D721Med (cell line): ENCODE measurements at regions not wholly inside any gene's neighbourhood (a gene's known extent, or its start where the extent isn't known, plus 50 kb on each side); places are given as distances from the start of the nearest gene placed in this dataset.

ENCODE experiments used
- DNase-seq: peaks from one replicate; pipeline ENCODE4 v3.0.0; 2011; ENCODE audit warnings: low spot score; ENCODE audit not compliant: insufficient read length
- FAIRE-seq: peaks from 2 replicates; lab custom pipeline; 2011; peaks lifted over from hg19 to GRCh38; lab: Jason Lieb, UNC
- TF ChIP-seq, protein P1 (sequence below): IDR thresholded peaks from 2 replicates; pipeline ENCODE4 v1.5.1; 2012; ENCODE audit warnings: mild to moderate bottlenecking, control low read depth; ENCODE audit not compliant: insufficient read depth; ENCODE audit errors: missing control alignments

DNA sequence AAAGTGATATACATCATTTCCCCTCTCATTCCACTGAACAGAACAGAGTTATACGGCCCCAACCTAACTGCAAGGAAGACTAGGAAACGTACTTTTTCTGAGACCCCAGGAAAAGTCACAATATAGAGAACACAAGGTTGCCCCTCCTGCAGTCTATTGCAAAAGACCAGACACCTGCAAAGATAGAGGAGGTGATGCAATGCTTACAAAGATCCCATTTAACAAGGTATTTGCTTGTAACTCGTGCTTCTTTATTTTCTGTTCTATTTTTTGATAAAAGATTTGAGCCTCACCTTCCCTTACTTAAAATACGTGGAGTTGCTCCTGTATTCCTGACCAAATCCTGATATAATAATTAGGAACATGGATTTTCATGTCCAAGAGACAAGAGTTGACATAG, 793.0 kb upstream of the ID2 start:
- no peak for FAIRE-seq
- DNase-seq: no peak
- TF ChIP-seq, protein P1, sequence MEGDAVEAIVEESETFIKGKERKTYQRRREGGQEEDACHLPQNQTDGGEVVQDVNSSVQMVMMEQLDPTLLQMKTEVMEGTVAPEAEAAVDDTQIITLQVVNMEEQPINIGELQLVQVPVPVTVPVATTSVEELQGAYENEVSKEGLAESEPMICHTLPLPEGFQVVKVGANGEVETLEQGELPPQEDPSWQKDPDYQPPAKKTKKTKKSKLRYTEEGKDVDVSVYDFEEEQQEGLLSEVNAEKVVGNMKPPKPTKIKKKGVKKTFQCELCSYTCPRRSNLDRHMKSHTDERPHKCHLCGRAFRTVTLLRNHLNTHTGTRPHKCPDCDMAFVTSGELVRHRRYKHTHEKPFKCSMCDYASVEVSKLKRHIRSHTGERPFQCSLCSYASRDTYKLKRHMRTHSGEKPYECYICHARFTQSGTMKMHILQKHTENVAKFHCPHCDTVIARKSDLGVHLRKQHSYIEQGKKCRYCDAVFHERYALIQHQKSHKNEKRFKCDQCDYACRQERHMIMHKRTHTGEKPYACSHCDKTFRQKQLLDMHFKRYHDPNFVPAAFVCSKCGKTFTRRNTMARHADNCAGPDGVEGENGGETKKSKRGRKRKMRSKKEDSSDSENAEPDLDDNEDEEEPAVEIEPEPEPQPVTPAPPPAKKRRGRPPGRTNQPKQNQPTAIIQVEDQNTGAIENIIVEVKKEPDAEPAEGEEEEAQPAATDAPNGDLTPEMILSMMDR: no peak

DNA sequence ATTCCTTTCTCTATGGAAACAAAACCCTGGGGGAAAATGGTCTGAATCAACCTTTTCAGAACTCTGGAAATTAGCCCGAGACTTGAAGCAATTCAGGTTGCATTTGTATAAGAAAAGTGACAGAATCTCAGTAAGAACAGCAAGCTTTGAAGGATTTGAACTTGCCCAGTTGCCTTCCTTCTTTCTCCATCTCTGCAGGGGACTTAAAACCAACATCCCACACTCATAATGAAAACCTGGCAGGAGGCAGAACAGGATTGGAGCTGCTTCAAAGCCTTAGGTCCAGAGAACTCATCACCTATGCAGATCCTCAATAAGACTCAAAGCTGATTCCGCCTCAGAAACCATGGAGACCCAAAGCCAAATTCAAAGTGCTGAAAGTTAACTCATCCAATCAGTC, 790.5 kb upstream of the ID2 start:
- no peak for DNase-seq
- TF ChIP-seq, protein P1: no peak
- FAIRE-seq: no peak

DNA sequence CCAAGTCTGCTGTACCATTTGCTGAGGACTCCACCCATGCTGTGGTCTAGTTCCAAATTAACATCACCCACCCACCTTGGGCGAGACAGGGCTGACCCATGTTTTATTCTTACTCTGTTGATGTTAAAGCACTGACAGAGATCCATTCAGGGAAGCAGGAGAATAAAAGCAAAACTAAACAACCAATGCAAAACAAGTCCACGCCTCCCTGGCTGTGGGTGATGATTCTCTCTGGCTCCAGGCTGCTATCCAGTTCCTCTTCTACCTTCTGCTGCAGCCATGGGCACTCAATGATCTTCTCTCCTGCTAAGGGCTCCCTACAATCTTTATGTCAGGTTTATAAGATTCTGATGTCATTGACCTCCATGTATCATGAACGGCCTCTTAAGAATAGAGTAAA, 786.6 kb upstream of the ID2 start:
- FAIRE-seq (no peak), DNase-seq (no peak)
- TF ChIP-seq, protein P1: no peak

DNA sequence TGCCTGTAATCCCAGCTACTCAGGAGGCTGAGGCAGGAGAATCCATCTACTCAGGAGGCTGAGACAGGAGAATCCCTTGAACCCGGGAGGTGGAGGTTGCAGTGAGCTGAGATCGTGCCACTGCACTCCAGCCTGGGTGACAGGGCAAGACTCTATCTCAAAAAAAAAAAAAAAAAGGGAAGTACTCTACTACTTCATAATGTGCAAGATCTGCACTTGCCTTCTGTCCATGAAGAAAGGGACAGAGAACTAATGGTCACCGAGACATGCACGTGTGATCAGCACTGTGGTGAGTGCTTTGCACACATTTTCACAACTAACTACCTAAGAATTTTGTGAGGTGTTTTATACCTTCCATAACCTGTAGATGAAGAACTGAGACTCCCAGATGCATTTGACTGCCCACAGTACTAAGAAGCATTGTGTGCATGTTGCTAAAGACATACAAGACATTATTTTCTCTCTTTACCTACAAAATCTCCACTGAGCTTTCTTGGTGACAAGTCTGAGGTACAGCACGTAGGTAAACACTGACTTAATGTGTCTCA, 784.8 kb upstream of the ID2 start:
- TF ChIP-seq, protein P1: no peak
- no peak for FAIRE-seq
- DNase-seq: no peak

DNA sequence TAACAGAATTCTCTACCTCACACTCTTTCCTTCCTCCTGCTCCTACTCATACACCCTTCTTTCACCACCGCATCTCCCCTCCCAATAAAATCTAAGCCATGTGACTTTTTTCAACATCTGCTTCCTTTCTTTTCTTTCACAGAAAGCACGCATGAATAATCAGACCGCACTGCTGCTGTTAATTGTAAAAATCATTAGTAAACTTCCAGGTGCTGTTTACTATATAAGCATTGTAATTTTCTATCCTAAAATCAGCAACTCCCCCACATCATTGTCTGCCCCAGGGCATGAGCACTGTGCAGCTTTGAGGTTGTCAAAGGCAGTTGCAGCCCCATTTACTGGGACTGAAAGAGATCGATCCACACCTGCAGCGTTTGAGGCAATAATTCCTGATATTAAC, 782.6 kb upstream of the ID2 start:
- DNase-seq: no peak
- TF ChIP-seq, protein P1: no peak
- FAIRE-seq: no peak

DNA sequence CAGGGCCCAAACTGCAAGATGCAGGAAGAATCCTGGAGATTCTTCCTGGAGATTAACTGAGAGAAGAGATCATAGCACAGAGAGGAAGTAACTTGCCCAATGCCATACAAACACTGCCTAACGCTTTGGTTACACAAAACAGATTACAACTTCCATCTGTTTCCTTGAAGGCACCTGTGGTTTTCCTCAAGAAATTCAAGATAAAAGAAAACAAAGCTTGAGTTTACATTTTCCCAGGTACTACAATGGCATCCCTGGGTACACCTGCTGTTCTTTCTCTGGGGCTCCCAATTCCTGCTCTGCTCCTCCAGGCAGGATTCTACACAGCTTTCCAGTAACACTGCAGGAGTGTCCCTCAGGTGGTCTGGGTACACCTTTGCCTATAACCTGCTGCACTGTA, 781.9 kb upstream of the ID2 start:
- DNase-seq: no peak
- FAIRE-seq: no peak
- TF ChIP-seq, protein P1: no peak

DNA sequence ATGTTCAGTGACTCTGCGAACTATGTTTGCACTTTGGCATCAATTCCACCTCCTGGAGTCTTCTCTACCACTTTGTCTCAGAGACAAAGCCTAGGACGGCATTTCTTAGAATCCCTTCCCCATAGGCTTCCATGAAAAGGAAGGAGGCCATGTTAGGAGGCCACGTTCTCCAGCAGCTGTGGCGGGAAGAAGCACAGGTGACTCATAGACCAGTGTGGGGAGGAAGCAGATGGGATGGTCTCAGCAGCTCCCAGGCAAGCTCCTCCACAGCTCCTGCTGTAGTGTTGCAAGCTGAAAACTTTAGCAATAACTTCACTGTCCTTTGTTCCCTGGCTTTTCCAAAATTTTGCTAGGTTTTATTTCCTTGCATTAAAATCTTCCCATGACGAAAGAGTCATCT, 781.3 kb upstream of the ID2 start:
- TF ChIP-seq, protein P1: no peak
- DNase-seq: no peak
- FAIRE-seq: no peak
